SK-N-MC (cell line): ENCODE measurements at regions not wholly inside any gene's neighbourhood (a gene's known extent, or its start where the extent isn't known, plus 50 kb on each side); places are given as distances from the start of the nearest gene placed in this dataset.

Experiments
- DNase-seq: peaks from one replicate; pipeline ENCODE4 v3.0.0-alpha.2; 2011; ENCODE audit warnings: low read depth, low spot score
- H3K27ac ChIP-seq: fragments of 200-600 bp; sonication (generic); 2 replicates; pipeline ENCODE4 v1.5.1; 2016; ENCODE audit warnings: mixed run types
- H3K36me3 ChIP-seq: fragments of 200-600 bp; sonication (generic); 2 replicates; pipeline ENCODE4 v1.6.1; 2017; ENCODE audit warnings: antibody characterized with exemption, low read length, mixed read lengths; ENCODE audit not compliant: insufficient read depth
- H3K4me3 ChIP-seq: fragments of 200-600 bp; sonication (generic); 2 replicates; pipeline ENCODE4 v1.5.1; 2016
- H3K9ac ChIP-seq: fragments of 200-600 bp; sonication (generic); 2 replicates; pipeline ENCODE4 v1.8.0; 2017; ENCODE audit warnings: mixed run types, mixed read lengths; ENCODE audit not compliant: insufficient read length
- H3K9me3 ChIP-seq: fragments of 200-600 bp; sonication (generic); 2 replicates; pipeline ENCODE4 v1.6.1; 2017; ENCODE audit warnings: low read depth, mild to moderate bottlenecking, antibody characterized with exemption, low read length, moderate library complexity, mixed read lengths
- EZH2 ChIP-seq: fragments of 200-600 bp; sonication (generic); IDR thresholded peaks from one replicate; pipeline ENCODE4 v1.6.1; 2017; ENCODE audit warnings: antibody characterized with exemption
- FOXP2 ChIP-seq: optimal IDR thresholded peaks from 2 replicates; pipeline ENCODE3; 2011; ENCODE audit warnings: mild to moderate bottlenecking, moderate library complexity; ENCODE audit not compliant: insufficient read depth; ENCODE audit errors: extremely low read length, control extremely low read depth
- POLR2AphosphoS5 ChIP-seq: IDR thresholded peaks from 2 replicates; pipeline ENCODE4 v1.6.1; 2012; ENCODE audit warnings: mild to moderate bottlenecking, low read depth, low read length, borderline replicate concordance

DNA sequence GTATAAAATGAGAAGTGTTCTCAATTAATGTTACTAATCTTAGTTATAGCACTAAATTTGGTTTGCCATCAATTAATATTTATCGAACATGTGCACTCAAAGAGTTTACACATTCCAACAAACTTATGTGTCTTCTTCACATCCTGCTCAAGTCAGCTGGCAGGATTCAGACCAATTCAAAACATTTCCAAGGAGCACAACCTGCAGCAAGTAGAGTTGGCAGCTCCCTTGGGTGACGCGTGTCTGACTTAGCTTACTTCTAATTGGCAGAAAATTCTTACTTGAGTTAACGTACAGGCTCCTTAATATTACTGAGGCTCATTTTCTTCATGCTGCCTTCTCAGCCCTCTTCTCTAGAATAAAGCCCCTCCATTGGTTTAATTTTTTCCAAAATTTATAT is 110.4 kb upstream of the PFN2 start:
- H3K9ac ChIP-seq = no peak overlapping the region
- no peaks in the 10 kb centered on the region for H3K36me3 ChIP-seq
- no peak overlapping the region for H3K4me3 ChIP-seq
- TF ChIP-seq FOXP2 (no peak), POLR2AphosphoS5 (no peak), EZH2 (no peak)
- no peak for DNase-seq
- H3K27ac ChIP-seq = no peak overlapping the region
- peaks cover 3% of the 10 kb centered on the region; the same call in 1 of the 2 replicates for H3K9me3 ChIP-seq

DNA sequence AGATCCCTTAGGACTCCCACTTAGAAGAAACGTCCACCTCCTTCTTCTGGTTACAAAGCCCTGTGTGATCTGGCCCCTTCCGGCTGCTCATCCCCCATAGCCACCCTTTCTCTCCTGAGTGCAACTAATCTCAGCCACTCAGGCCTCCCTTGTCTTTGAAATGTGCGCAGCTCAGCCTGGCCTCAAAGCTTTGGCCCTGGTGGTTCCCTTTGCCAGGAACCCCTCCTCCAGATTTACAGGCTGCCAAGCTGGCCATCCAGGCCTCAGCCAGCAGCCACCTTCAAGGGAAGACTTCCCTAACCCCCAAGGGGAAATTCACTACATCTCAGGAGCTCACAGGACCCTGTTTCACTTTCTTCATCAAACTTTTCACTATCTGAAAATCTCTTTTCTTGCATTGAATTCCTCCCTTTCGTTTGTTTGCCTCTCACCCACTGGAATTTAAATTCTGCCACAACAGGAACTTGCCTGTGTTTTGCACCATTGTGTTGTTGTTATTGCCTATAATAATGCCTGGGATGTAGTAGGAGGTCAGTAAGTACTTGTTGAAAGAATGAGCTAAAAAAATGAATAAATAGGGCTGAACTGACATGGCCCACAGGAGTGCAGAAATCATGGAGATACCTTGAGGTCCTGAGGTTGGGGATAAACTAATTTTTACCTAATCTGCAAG is 109.5 kb upstream of the PFN2 start:
- H3K9ac ChIP-seq = no peak overlapping the region
- no peak overlapping the region for H3K4me3 ChIP-seq
- TF ChIP-seq FOXP2 = no peak
- no peak for TF ChIP-seq EZH2
- TF ChIP-seq POLR2AphosphoS5 = no peak
- peaks cover 5% of the 10 kb centered on the region; the same call in 1 of the 2 replicates for H3K9me3 ChIP-seq
- no peak for DNase-seq
- H3K36me3 ChIP-seq = no peaks in the 10 kb centered on the region
- peak overlapping the region; percentile 15; the same call in 1 of the 2 replicates for H3K27ac ChIP-seq

DNA sequence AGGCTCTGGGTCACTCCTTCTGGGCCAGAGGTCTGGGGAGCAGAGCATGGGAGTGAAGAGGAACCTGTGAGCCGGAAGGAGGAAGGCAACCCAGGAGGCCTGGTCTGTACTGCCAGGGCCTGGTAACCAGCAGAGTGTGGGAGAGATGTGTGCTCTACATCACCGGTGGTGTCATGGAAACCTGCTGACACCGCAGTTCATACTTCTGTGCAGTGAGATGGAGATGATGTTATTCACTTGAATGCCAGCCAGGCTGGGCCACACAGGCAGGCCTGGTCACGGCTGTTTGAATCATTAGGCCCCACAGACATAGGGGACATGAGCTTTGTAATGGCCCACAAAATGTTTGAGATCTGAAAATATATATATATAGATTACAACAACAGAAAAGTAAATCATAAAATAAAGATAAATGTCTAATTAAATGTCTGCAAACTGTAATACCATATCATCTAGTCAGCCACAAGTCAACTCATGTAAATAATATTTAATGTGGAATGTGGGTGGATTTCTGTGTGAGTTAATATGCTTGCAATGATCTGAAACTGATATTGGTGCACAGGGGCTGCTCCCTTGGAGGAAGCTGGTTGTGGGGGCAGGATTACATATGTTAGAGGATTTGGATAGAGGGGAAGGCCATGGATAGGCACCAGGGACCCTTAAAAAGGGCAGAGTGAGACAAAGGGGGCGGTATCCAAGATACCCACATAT is 108.5 kb upstream of the PFN2 start:
- Histone ChIP-seq H3K9me3 (peaks cover 5% of the 10 kb centered on the region; the same call in 1 of the 2 replicates), H3K9ac (no peak overlapping the region), H3K27ac (peak overlapping the region; percentile 28; the same call in 1 of the 2 replicates), H3K36me3 (no peaks in the 10 kb centered on the region), H3K4me3 (no peak overlapping the region)
- DNase-seq = no peak
- TF ChIP-seq POLR2AphosphoS5 (0 out of 2 replicates have a peak, but pooled peaks have one; percentile 11), FOXP2 (peak; percentile 83), EZH2 (no peak)

DNA sequence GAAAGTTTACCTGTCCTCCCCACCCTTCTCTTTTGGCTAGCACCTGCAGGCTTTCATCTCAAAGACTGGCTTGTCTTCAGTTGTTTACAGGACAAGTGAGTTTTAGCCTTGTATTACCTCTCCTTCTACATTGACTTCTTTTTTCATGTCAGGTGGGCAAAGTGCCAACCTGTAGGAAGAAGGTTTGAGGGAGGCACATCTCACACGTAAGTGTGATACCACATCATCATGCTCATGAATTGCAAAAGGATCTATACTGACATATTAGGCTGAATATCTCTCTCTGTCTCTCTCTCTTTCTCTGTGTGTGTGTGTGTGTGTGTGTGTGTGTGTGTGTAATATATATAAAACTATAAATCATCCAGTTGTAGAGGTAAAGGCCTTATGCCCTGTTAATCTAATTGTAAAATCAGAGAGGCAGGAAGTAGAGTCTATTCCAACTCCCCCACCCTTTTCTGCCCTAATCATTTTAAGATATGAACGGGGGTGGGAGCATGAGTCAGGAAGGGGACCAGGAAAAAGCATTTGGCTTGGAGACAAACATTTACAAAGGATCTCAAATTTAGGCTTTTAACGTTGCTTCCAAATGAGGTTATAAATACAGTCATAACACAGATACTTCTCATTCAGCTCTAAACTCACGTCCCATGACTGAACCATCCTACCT is 107.0 kb upstream of the PFN2 start:
- Histone ChIP-seq H3K27ac (no peak overlapping the region), H3K9ac (no peak overlapping the region)
- no peak for TF ChIP-seq EZH2
- no peak for TF ChIP-seq POLR2AphosphoS5
- no peak for TF ChIP-seq FOXP2

DNA sequence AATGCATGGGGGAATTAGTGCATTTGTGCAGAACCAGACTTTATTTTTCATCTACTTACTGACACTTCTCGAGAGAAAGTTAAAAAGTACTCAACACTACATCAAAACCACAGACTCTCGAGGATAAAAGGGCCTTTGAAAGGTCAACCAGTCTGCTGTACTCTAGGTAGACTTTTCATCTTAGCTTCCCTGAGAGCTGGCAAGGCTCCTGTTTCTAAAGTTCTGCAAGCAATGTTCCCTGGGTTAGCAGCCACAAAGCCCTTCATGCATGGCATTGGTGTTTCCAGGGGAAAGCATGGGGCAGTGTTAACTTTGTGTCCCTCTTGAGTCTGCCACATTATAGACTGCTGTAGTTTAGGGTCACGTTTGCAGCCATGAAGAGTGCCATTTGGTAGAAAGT is 106.4 kb upstream of the PFN2 start:
- TF ChIP-seq FOXP2 = no peak
- TF ChIP-seq POLR2AphosphoS5 = no peak
- TF ChIP-seq EZH2 = no peak
- Histone ChIP-seq H3K36me3 (no peaks in the 10 kb centered on the region), H3K9me3 (peaks cover 5% of the 10 kb centered on the region; the same call in 1 of the 2 replicates), H3K4me3 (no peak overlapping the region), H3K27ac (no peak overlapping the region), H3K9ac (no peak overlapping the region)
- DNase-seq = no peak

More for the DNA sequence above, 107.0 kb upstream of the PFN2 start:
- H3K4me3 ChIP-seq = no peak overlapping the region
- no peak for DNase-seq
- H3K36me3 ChIP-seq = no peaks in the 10 kb centered on the region
- H3K9me3 ChIP-seq = peaks cover 5% of the 10 kb centered on the region; the same call in 1 of the 2 replicates

DNA sequence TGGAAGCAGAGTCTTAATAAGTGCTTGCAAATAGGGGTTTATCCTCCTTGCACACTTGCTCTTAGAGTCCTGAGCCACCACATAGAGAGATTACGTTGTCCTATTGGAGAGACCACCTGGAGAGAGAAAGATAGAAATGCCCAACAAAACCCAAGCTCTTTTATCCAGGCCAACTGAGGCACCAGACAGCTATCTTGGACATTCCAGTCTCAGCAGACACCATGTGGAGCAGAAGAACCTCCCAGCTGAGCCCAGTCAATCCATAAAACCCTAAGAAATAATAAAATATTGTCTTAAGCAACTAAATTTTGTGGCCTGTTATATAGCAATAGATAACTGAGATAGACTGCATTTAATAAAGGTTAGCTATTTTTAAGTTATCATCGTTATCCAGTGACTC is 105.7 kb upstream of the PFN2 start:
- no peak for DNase-seq
- TF ChIP-seq POLR2AphosphoS5 = no peak
- TF ChIP-seq FOXP2 = no peak
- TF ChIP-seq EZH2 = no peak
- Histone ChIP-seq H3K9me3 (peaks cover 5% of the 10 kb centered on the region; the same call in 1 of the 2 replicates), H3K36me3 (no peaks in the 10 kb centered on the region), H3K4me3 (no peak overlapping the region), H3K27ac (no peak overlapping the region), H3K9ac (no peak overlapping the region)

DNA sequence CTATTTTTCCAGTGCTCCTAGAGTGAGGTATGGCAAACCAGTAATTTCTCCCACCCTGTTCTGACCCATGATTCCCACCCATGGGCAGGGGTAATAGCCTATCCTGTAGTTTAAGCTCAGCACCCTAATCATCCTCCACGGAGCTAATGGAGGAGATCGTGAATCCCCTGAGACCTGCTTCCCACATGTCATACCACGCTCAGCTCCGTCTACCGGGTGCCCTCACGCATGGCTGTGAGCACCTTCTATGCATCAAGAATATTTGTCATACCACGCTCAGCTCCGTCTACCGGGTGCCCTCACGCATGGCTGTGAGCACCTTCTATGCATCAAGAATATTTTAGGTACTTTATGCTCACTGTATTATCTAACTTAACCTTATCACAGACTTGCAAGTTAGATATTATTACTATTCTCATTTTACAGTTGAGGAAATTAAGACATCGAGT is 104.7 kb upstream of the PFN2 start:
- no peak overlapping the region for H3K9ac ChIP-seq
- H3K36me3 ChIP-seq = no peaks in the 10 kb centered on the region
- H3K27ac ChIP-seq = no peak overlapping the region
- no peak overlapping the region for H3K4me3 ChIP-seq
- peaks cover 5% of the 10 kb centered on the region; the same call in 1 of the 2 replicates for H3K9me3 ChIP-seq
- no peak for DNase-seq
- TF ChIP-seq EZH2 = no peak
- TF ChIP-seq POLR2AphosphoS5 = no peak
- no peak for TF ChIP-seq FOXP2

DNA sequence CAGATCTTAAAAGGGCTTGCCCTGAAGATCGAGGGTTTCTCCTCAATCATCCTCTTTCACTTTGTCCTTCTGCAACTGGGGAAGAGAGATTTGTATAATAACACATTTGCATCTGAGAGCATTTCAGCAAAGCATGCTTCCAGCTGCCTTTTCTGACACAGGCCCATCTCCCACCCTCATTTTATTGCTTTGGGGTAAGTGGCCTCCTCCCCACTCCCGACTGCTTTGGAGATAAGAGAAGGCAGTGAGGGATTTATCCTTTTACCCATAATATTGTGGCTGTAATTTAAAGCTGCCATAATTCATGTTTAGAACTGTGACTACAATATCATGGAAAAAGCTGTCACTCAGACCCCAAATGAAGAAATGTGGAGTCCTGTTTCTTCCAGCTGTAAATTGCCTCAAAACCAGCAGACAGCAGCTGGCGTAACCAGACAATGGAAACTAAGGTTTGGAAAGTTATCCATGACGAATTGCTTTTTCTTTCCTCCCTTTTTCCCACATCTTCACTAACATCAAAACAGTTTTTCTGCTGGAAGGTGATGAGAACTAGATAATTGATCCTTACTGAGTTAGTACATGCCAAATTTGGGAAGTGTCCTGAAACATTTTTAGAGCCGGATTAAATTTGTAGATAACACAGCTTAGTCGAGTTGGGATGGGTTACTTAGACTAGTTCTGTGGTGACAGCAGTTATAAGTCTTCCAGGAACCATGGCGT is 104.2 kb upstream of the PFN2 start:
- no peak overlapping the region for H3K27ac ChIP-seq
- H3K9ac ChIP-seq = no peak overlapping the region
- peaks cover 5% of the 10 kb centered on the region; the same call in 1 of the 2 replicates for H3K9me3 ChIP-seq
- no peak for TF ChIP-seq EZH2
- no peak for TF ChIP-seq FOXP2
- no peak for TF ChIP-seq POLR2AphosphoS5
- no peak for DNase-seq
- H3K36me3 ChIP-seq = no peaks in the 10 kb centered on the region
- H3K4me3 ChIP-seq = no peak overlapping the region
